Keratinocyte (primary cell): ENCODE measurements at regions not wholly inside any gene's neighbourhood (a gene's known extent, or its start where the extent isn't known, plus 50 kb on each side); places are given as distances from the start of the nearest gene placed in this dataset.

Experiments
- DNase-seq: peaks from one replicate; pipeline ENCODE4 v3.0.0-alpha.2; 2011; ENCODE audit warnings: low read depth, missing footprints, low spot score
- FAIRE-seq: peaks from 2 replicates; lab custom pipeline; 2011; peaks lifted over from hg19 to GRCh38; lab: Jason Lieb, UNC
- H2AFZ ChIP-seq: 2 replicates; pipeline ENCODE4 v1.6.0; 2012; ENCODE audit warnings: low read length, control low read depth, inconsistent platforms; ENCODE audit not compliant: control insufficient read depth
- H3K27ac ChIP-seq: 2 replicates; pipeline ENCODE4 v1.5.1; 2011; ENCODE audit warnings: low read length; ENCODE audit not compliant: control insufficient read depth, insufficient read depth
- H3K27me3 ChIP-seq: 3 replicates; pipeline ENCODE4 v1.6.0; 2011; ENCODE audit warnings: low read length; ENCODE audit not compliant: control insufficient read depth, insufficient read depth; ENCODE audit errors: extremely low read depth
- H3K36me3 ChIP-seq, 2 experiments: 2 replicates in 1 of 2; 3 replicates in 1 of 2; pipeline ENCODE4 v1.5.1; 2011; ENCODE audit warnings: low read length in 2 of 2, mild to moderate bottlenecking in 1 of 2; ENCODE audit not compliant: control insufficient read depth in 2 of 2, insufficient read depth in 2 of 2; ENCODE audit errors: extremely low read depth in 1 of 2
- H3K4me1 ChIP-seq: 3 replicates; pipeline ENCODE4 v1.5.1; 2011; ENCODE audit warnings: low read length; ENCODE audit not compliant: control insufficient read depth, insufficient read depth; ENCODE audit errors: extremely low read depth
- H3K4me2 ChIP-seq: 3 replicates; pipeline ENCODE4 v1.6.0; 2011; ENCODE audit warnings: low read depth, low read length; ENCODE audit not compliant: control insufficient read depth, insufficient read depth; ENCODE audit errors: extremely low read depth
- H3K4me3 ChIP-seq, 3 experiments: fragments of 200-600 bp in 1 of 3; sonication (generic) in 1 of 3; 2 replicates in 2 of 3; 3 replicates in 1 of 3; pipeline ENCODE4 v1.5.1; 2011 to 2016; ENCODE audit warnings: low read length in 3 of 3, mild to moderate bottlenecking in 3 of 3, control low read depth in 2 of 3, inconsistent platforms in 1 of 3, low read depth in 1 of 3, mixed read lengths in 1 of 3, mixed run types in 1 of 3, moderate library complexity in 1 of 3; ENCODE audit not compliant: control insufficient read depth in 2 of 3, insufficient read depth in 2 of 3; ENCODE audit errors: extremely low read depth in 1 of 3
- H3K79me2 ChIP-seq: 2 replicates; pipeline ENCODE4 v1.6.0; 2012; ENCODE audit warnings: low read length; ENCODE audit not compliant: control insufficient read depth, insufficient read depth
- H3K9ac ChIP-seq: 3 replicates; pipeline ENCODE4 v1.6.0; 2011; ENCODE audit warnings: low read length; ENCODE audit not compliant: control insufficient read depth, insufficient read depth; ENCODE audit errors: extremely low read depth
- H3K9me1 ChIP-seq: 3 replicates; pipeline ENCODE4 v1.6.0; 2011; ENCODE audit warnings: low read length; ENCODE audit not compliant: control insufficient read depth, insufficient read depth; ENCODE audit errors: extremely low read depth
- H3K9me3 ChIP-seq: 2 replicates; pipeline ENCODE4 v1.5.1; 2012; ENCODE audit warnings: low read depth, low read length; ENCODE audit not compliant: control insufficient read depth
- H4K20me1 ChIP-seq: 3 replicates; pipeline ENCODE4 v1.6.0; 2011; ENCODE audit warnings: low read length; ENCODE audit not compliant: control insufficient read depth, insufficient read depth; ENCODE audit errors: extremely low read depth
- CTCF ChIP-seq, 3 experiments: IDR thresholded peaks in 1 of 3; conservative IDR thresholded peaks in 1 of 3; optimal IDR thresholded peaks in 1 of 3; 2 replicates in 2 of 3; 3 replicates in 1 of 3; pipeline versions ENCODE3 to v1.5.1; 2011; ENCODE audit warnings: low read length in 3 of 3, mild to moderate bottlenecking in 3 of 3, moderate library complexity in 2 of 3, control low read depth in 1 of 3, inconsistent platforms in 1 of 3; ENCODE audit not compliant: insufficient read depth in 2 of 3; ENCODE audit errors: extremely low read depth in 1 of 3
- EZH2 ChIP-seq: IDR thresholded peaks from one replicate; pipeline ENCODE4 v1.6.1; 2012; ENCODE audit warnings: inconsistent platforms, mild to moderate bottlenecking, low read length, moderate library complexity
- dilution Hi-C: fragments of 300-500 bp; cut with MboI; formaldehyde crosslinking; loops from one replicate; pipeline ENCODE4 v1.7.0; 2020; ENCODE audit warnings: low sequenced_read_pairs; ENCODE audit not compliant: extremely low pct_ligation_motif_present

- no peak for FAIRE-seq
- H4K20me1 ChIP-seq: no peaks in the 10 kb centered on the region
- H3K79me2 ChIP-seq: no peaks in the 10 kb centered on the region
- no peak overlapping the region for H2AFZ ChIP-seq
- H3K36me3 ChIP-seq: no peaks in the 10 kb centered on the region
- no peak for TF ChIP-seq EZH2
- TF ChIP-seq CTCF (optimal IDR thresholded peaks at IDR 0.05 in 1 of 3, IDR thresholded peaks at IDR 0.05 in 1 of 3, conservative IDR thresholded peaks at IDR 0.05 in 1 of 3; ENCODE audit: extremely low read depth in 1 of 3, insufficient read depth in 2 of 3, low read length in 3 of 3): no peak
- no peak overlapping the region for H3K4me3 ChIP-seq
- H3K4me1 ChIP-seq: no peaks in the 10 kb centered on the region
- no peaks in the 10 kb centered on the region for H3K27me3 ChIP-seq
- H3K4me2 ChIP-seq: no peak overlapping the region
- no peak overlapping the region for H3K9ac ChIP-seq
- no peaks in the 10 kb centered on the region for H3K9me3 ChIP-seq
- H3K9me1 ChIP-seq: no peaks in the 10 kb centered on the region
- no peak for DNase-seq
- dilution Hi-C loops: no loop called here
- H3K27ac ChIP-seq: no peak overlapping the region
Observed at GRCh38 chr2:60067006-60067405, 486.4 kb downstream of the BCL11A start.

GRCh38 chr2:60066096-60066839 is 487.2 kb downstream of the BCL11A start:
- no peak overlapping the region for H3K4me3 ChIP-seq
- H3K4me1 ChIP-seq: no peaks in the 10 kb centered on the region
- TF ChIP-seq CTCF (optimal IDR thresholded peaks at IDR 0.05 in 1 of 3, IDR thresholded peaks at IDR 0.05 in 1 of 3, conservative IDR thresholded peaks at IDR 0.05 in 1 of 3; ENCODE audit: extremely low read depth in 1 of 3, insufficient read depth in 2 of 3, low read length in 3 of 3): no peak
- H3K9me1 ChIP-seq: no peaks in the 10 kb centered on the region
- no peak overlapping the region for H3K4me2 ChIP-seq
- H3K36me3 ChIP-seq: no peaks in the 10 kb centered on the region
- H4K20me1 ChIP-seq: no peaks in the 10 kb centered on the region
- H3K27me3 ChIP-seq: no peaks in the 10 kb centered on the region
- FAIRE-seq (no peak), DNase-seq (no peak)
- no peak overlapping the region for H2AFZ ChIP-seq
- no peak overlapping the region for H3K27ac ChIP-seq
- no peaks in the 10 kb centered on the region for H3K79me2 ChIP-seq
- no peak overlapping the region for H3K9ac ChIP-seq
- H3K9me3 ChIP-seq: no peaks in the 10 kb centered on the region
- dilution Hi-C loops: no loop called here
